HCT116 (cell line): ENCODE measurements at regions not wholly inside any gene's neighbourhood (a gene's known extent, or its start where the extent isn't known, plus 50 kb on each side); places are given as distances from the start of the nearest gene placed in this dataset.

Experiments
- ATAC-seq: fragments of 200-7000 bp; cut with Tn5 transposase; 2 replicates; pipeline ENCODE4 v1.9.1; 2020; ENCODE audit warnings: mild to moderate bottlenecking, moderate library complexity
- BruUV-seq: library from RNA; stranded (reverse); fragments of 400-500 nt; replicated peaks from 2 replicates; lab custom pipeline; 2021; lab: Mats Ljungman, UMichigan
- CTCF ChIA-PET: fragments of 300-600 bp; sonication (Branson Sonifier 250); formaldehyde crosslinking; loops from one replicate; lab custom pipeline; 2021; ENCODE audit warnings: antibody characterized with exemption; lab: Charles Lee
- POLR2A ChIA-PET: fragments of 300-600, 350-600 bp; sonication (Branson Sonifier 250); formaldehyde crosslinking; loops from one replicate; lab custom pipeline; 2021; ENCODE audit warnings: antibody characterized with exemption; lab: Charles Lee
- RAD21 ChIA-PET, 2 experiments: fragments of 300-600 bp; sonication (Branson Sonifier 250); formaldehyde crosslinking; loops; one replicate each; lab custom pipeline; 2023; ENCODE audit warnings: low total read pairs in 2 of 2; ENCODE audit not compliant: uncharacterized antibody in 2 of 2, unreplicated experiment in 2 of 2, low non-redundant PET in 1 of 2; lab: Charles Lee
- DNase-seq: peaks from one replicate; pipeline ENCODE4 v3.0.0-alpha.2; 2010; ENCODE audit warnings: low read depth, low spot score
- H2AFZ ChIP-seq: fragments of 200-600 bp; shearing (Covaris generic), sonication (generic); 2 replicates; pipeline ENCODE4 v1.6.1; 2017; ENCODE audit warnings: low read depth, mixed run types, mixed read lengths, antibody characterized with exemption, low read length; ENCODE audit not compliant: poor library complexity, severe bottlenecking
- H3K27ac ChIP-seq: 2 replicates; pipeline ENCODE4 v1.5.1; 2012; ENCODE audit warnings: low read depth, low read length
- H3K27me3 ChIP-seq: fragments of 200-600 bp; sonication (generic); 2 replicates; pipeline ENCODE4 v1.6.1; 2016; ENCODE audit warnings: mixed run types, low read length, mixed read lengths; ENCODE audit not compliant: insufficient read depth
- H3K36me3 ChIP-seq, 2 experiments: fragments of 200-500 bp in 1 of 2; fragments of 200-600 bp in 1 of 2; sonication (Bioruptor generic) in 1 of 2; sonication (generic) in 1 of 2; 2 replicates each; pipeline versions ENCODE4 v1.5.1 to v1.6.1; 2014 to 2016; ENCODE audit warnings: low read length in 2 of 2, inconsistent platforms in 1 of 2, mixed read lengths in 1 of 2, mixed run types in 1 of 2; ENCODE audit not compliant: insufficient read depth in 2 of 2, control insufficient read depth in 1 of 2
- H3K4me1 ChIP-seq, 2 experiments: fragments of 200-600 bp in 1 of 2; sonication (generic) in 1 of 2; 2 replicates each; pipeline versions ENCODE4 v1.5.1 to v1.6.1; 2012 to 2017; ENCODE audit warnings: low read length in 2 of 2, inconsistent platforms in 1 of 2, mild to moderate bottlenecking in 1 of 2, mixed read lengths in 1 of 2, mixed run types in 1 of 2, moderate library complexity in 1 of 2; ENCODE audit not compliant: insufficient read depth in 2 of 2, control insufficient read depth in 1 of 2
- H3K4me2 ChIP-seq: fragments of 200-600 bp; sonication (generic); 2 replicates; pipeline ENCODE4 v1.6.1; 2017; ENCODE audit warnings: mixed run types, low read length, mixed read lengths
- H3K4me3 ChIP-seq, 2 experiments: fragments of 200-600 bp in 1 of 2; sonication (generic) in 1 of 2; replicated peaks in 1 of 2; 2 replicates each; pipeline ENCODE4 v1.5.1; 2011 to 2016; ENCODE audit warnings: low read length in 2 of 2, control low read depth in 1 of 2, low read depth in 1 of 2, mild to moderate bottlenecking in 1 of 2, mixed read lengths in 1 of 2, mixed run types in 1 of 2
- H3K79me2 ChIP-seq: fragments of 200-600 bp; sonication (generic); 2 replicates; pipeline ENCODE4 v1.6.1; 2017; ENCODE audit warnings: mild to moderate bottlenecking, mixed run types, low read length, moderate library complexity, mixed read lengths; ENCODE audit not compliant: insufficient read depth
- H3K9ac ChIP-seq: fragments of 200-600 bp; sonication (generic); 2 replicates; pipeline ENCODE4 v1.6.1; 2016; ENCODE audit warnings: low read length, mixed read lengths
- H3K9me2 ChIP-seq: fragments of 200-600 bp; sonication (generic), shearing (Covaris generic); 2 replicates; pipeline ENCODE4 v1.6.1; 2017; ENCODE audit warnings: mixed run types, mild to moderate bottlenecking, moderate library complexity; ENCODE audit not compliant: insufficient read depth
- H3K9me3 ChIP-seq, 2 experiments: fragments of 200-500 bp in 1 of 2; fragments of 200-600 bp in 1 of 2; sonication (Bioruptor generic) in 1 of 2; sonication (generic) in 1 of 2; 2 replicates each; pipeline ENCODE4 v1.6.1; 2014 to 2017; ENCODE audit warnings: low read length in 2 of 2, mixed read lengths in 2 of 2, inconsistent platforms in 1 of 2, low read depth in 1 of 2, mild to moderate bottlenecking in 1 of 2, mixed run types in 1 of 2, moderate library complexity in 1 of 2; ENCODE audit not compliant: control insufficient read depth in 1 of 2, insufficient read depth in 1 of 2
- H4K20me1 ChIP-seq: fragments of 200-600 bp; sonication (generic), shearing (Covaris generic); 2 replicates; pipeline ENCODE4 v1.6.1; 2017; ENCODE audit warnings: mixed run types, mild to moderate bottlenecking, moderate library complexity; ENCODE audit not compliant: insufficient read depth
- ATF3 ChIP-seq: IDR thresholded peaks from 2 replicates; pipeline ENCODE4 v1.6.1; 2012
- CBX3 ChIP-seq: IDR thresholded peaks from 2 replicates; pipeline ENCODE4 v1.6.1; 2012; ENCODE audit warnings: low read depth
- EZH2 ChIP-seq: fragments of 200-600 bp; sonication (generic); IDR thresholded peaks from 2 replicates; pipeline ENCODE4 v1.6.1; 2017; ENCODE audit warnings: antibody characterized with exemption, mixed run types
- POLR2A ChIP-seq: IDR thresholded peaks from 2 replicates; pipeline ENCODE4 v1.7.0; 2011; ENCODE audit warnings: borderline replicate concordance; ENCODE audit not compliant: insufficient read depth, insufficient read length; ENCODE audit errors: extremely low read depth
- POLR2AphosphoS5 ChIP-seq: IDR thresholded peaks from 2 replicates; pipeline ENCODE4 v1.6.1; 2011; ENCODE audit warnings: mild to moderate bottlenecking, low read depth, low read length, moderate library complexity
- SIN3A ChIP-seq: IDR thresholded peaks from 2 replicates; pipeline ENCODE4 v1.6.1; 2012; ENCODE audit warnings: low read depth
- YY1 ChIP-seq: IDR thresholded peaks from 2 replicates; pipeline ENCODE4 v1.6.1; 2011; ENCODE audit warnings: low read length, low read depth, moderate library complexity, mild to moderate bottlenecking; ENCODE audit not compliant: insufficient replicate concordance; ENCODE audit errors: extremely low read depth
- ZFX ChIP-seq: fragments of 450-650 bp; IDR thresholded peaks from 2 replicates; pipeline ENCODE4 v1.6.1; 2017
- intact Hi-C: fragments of 100-400 bp; cut with micrococcal nuclease; formaldehyde crosslinking; loops from 2 replicates; pipeline ENCODE4 v1.10.0; 2022

GRCh38 chrX:9390693-9391368 is 74.0 kb upstream of the TBL1X start:
- H3K9me3 ChIP-seq: no peaks in the 10 kb centered on the region
- POLR2A ChIA-PET: no interaction called here
- RAD21 ChIA-PET: no interaction called here
- intact Hi-C loops: no loop called here
- H3K4me1 ChIP-seq: no peaks in the 10 kb centered on the region
- no peaks in the 10 kb centered on the region for H3K36me3 ChIP-seq
- H4K20me1 ChIP-seq: no peaks in the 10 kb centered on the region
- CTCF ChIA-PET: no interaction called here
- no peaks in the 10 kb centered on the region for H3K9me2 ChIP-seq
- no peaks in the 10 kb centered on the region for H3K27me3 ChIP-seq
- TF ChIP-seq CBX3 (no peak), YY1 (no peak), SIN3A (no peak), ZFX (no peak), ATF3 (no peak), POLR2A (no peak)
- H3K9ac ChIP-seq: no peak overlapping the region
- no peak overlapping the region for H2AFZ ChIP-seq
- no peak for ATAC-seq
- H3K79me2 ChIP-seq: no peaks in the 10 kb centered on the region
- DNase-seq: no peak
- no peak overlapping the region for H3K4me3 ChIP-seq
- BruUV-seq: no TSS peak
- no peak overlapping the region for H3K4me2 ChIP-seq
- H3K27ac ChIP-seq: no peak overlapping the region

- no peak overlapping the region for H2AFZ ChIP-seq
- no peaks in the 10 kb centered on the region for H3K79me2 ChIP-seq
- no peaks in the 10 kb centered on the region for H3K36me3 ChIP-seq
- ChIA-PET POLR2A (no interaction called here), RAD21 (no interaction called here), CTCF (no interaction called here)
- no peaks in the 10 kb centered on the region for H3K9me3 ChIP-seq
- ATAC-seq (no peak), DNase-seq (no peak)
- H3K27ac ChIP-seq: no peak overlapping the region
- H3K27me3 ChIP-seq: no peaks in the 10 kb centered on the region
- H3K4me1 ChIP-seq: no peaks in the 10 kb centered on the region
- H3K9ac ChIP-seq: no peak overlapping the region
- H4K20me1 ChIP-seq: no peaks in the 10 kb centered on the region
- BruUV-seq: no TSS peak
- no peaks in the 10 kb centered on the region for H3K9me2 ChIP-seq
- H3K4me2 ChIP-seq: no peak overlapping the region
- TF ChIP-seq CBX3 (no peak), EZH2 (no peak), YY1 (no peak), POLR2AphosphoS5 (no peak), ATF3 (no peak)
- TF ChIP-seq, all 23 proteins: peak for 0
- intact Hi-C loops: no loop called here
- H3K4me3 ChIP-seq: no peak overlapping the region
Measured at GRCh38 chrX:9392445-9392844, 72.4 kb upstream of the TBL1X start.
